HepG2 (cell line): ENCODE measurements at regions not wholly inside any gene's neighbourhood (a gene's known extent, or its start where the extent isn't known, plus 50 kb on each side); places are given as distances from the start of the nearest gene placed in this dataset.

Source experiments
- BRF2 ChIP-seq: sonication (generic); formaldehyde crosslinking; IDR thresholded peaks from 2 replicates; pipeline ENCODE4 v1.8.1; 2022; ENCODE audit warnings: mild to moderate bottlenecking, missing genetic modification reagents
- CTCF ChIP-seq: sonication (generic); formaldehyde crosslinking; IDR thresholded peaks from 2 replicates; pipeline ENCODE4 v1.5.0; 2020; ENCODE audit warnings: mild to moderate bottlenecking, missing genetic modification reagents, moderate library complexity
- DPF2 ChIP-seq: sonication (generic); formaldehyde crosslinking; IDR thresholded peaks from 2 replicates; pipeline ENCODE4 v1.4.0; 2020; ENCODE audit warnings: mild to moderate bottlenecking, low read depth, missing genetic modification reagents, borderline replicate concordance
- EZH2 ChIP-seq: conservative IDR thresholded peaks from 2 replicates; pipeline ENCODE4 v1.6.1; 2012; ENCODE audit warnings: mild to moderate bottlenecking, low read depth, low read length, moderate library complexity
- HDAC2 ChIP-seq: sonication (generic); formaldehyde crosslinking; IDR thresholded peaks from 2 replicates; pipeline ENCODE4 v1.4.0; 2020; ENCODE audit warnings: missing genetic modification reagents
- KAT2B ChIP-seq: fragments of 150-350 bp; IDR thresholded peaks from 2 replicates; pipeline ENCODE4 v1.6.1; 2014; ENCODE audit warnings: low read depth, low read length, borderline replicate concordance
- MYC ChIP-seq: sonication (generic); formaldehyde crosslinking; IDR thresholded peaks from 2 replicates; pipeline ENCODE4 v1.9.0; 2021; ENCODE audit warnings: missing genetic modification reagents, borderline replicate concordance
- POLR2A ChIP-seq, 2 experiments: IDR thresholded peaks; 2 replicates each; pipeline ENCODE4 v1.6.1; 2011; ENCODE audit warnings: low read depth in 2 of 2, low read length in 2 of 2, mild to moderate bottlenecking in 1 of 2, moderate library complexity in 1 of 2; ENCODE audit not compliant: insufficient read depth in 1 of 2
- ZNF24 ChIP-seq: fragments of 450-650 bp; IDR thresholded peaks from 2 replicates; pipeline ENCODE4 v1.6.1; 2017; ENCODE audit warnings: antibody characterized with exemption, mild to moderate bottlenecking
- ZNF280D ChIP-seq: sonication (generic); formaldehyde crosslinking; IDR thresholded peaks from 2 replicates; pipeline ENCODE4 v1.5.1; 2020; ENCODE audit warnings: mild to moderate bottlenecking, missing genetic modification reagents
- ZSCAN21 ChIP-seq: sonication (generic); formaldehyde crosslinking; IDR thresholded peaks from 2 replicates; pipeline ENCODE4 v1.8.0; 2022; ENCODE audit warnings: mild to moderate bottlenecking, missing genetic modification reagents, moderate library complexity, borderline replicate concordance

- no peak for TF ChIP-seq ZNF280D
- no peak for TF ChIP-seq CTCF (CRISPR knock-in tag)
- TF ChIP-seq DPF2 (CRISPR knock-in tag), result no peak
- no peak for TF ChIP-seq MYC
- TF ChIP-seq EZH2, result no peak
- TF ChIP-seq BRF2 (CRISPR knock-in tag), result no peak
- no peak for TF ChIP-seq KAT2B
- TF ChIP-seq POLR2A (IDR thresholded peaks at IDR 0.05; ENCODE audit: insufficient read depth in 1 of 2, low read depth in 2 of 2, low read length in 2 of 2), result no peak
- no peak for TF ChIP-seq ZSCAN21 (CRISPR knock-in tag)
- TF ChIP-seq HDAC2 (CRISPR knock-in tag), result no peak
- TF ChIP-seq ZNF24, result no peak
These were observed 240.7 kb downstream of the MEIS1 start for GRCh38 chr2:66675591-66675990.
